ENCODE measurements at regions not wholly inside any gene's neighbourhood (a gene's known extent, or its start where the extent isn't known, plus 50 kb on each side); places are given as distances from the start of the nearest gene placed in this dataset.

GRCh38 chr14:103190741-103191140, 67.5 kb downstream of the TNFAIP2 start:
- POLR2A ChIA-PET: no interaction called here
- CTCF ChIA-PET: no interaction called here

GRCh38 chr14:103191844-103192243, 68.6 kb downstream of the TNFAIP2 start:
- Histone ChIP-seq H3K9me3 (ENCODE audit: control insufficient read depth, insufficient read depth, low read depth, low read length) (no peaks in the 10 kb centered on the region), H3K4me1 (ENCODE audit: control insufficient read depth, insufficient read depth, low read length) (no peaks in the 10 kb centered on the region), H3K4me3 (ENCODE audit: low read depth, low read length) (no peak overlapping the region), H3K36me3 (ENCODE audit: control insufficient read depth in 2 of 2, insufficient read depth in 1 of 2, low read length in 2 of 2) (no peaks in the 10 kb centered on the region), H3K27ac (ENCODE audit: extremely low read depth, low read depth, low read length) (no peak overlapping the region)
- TF ChIP-seq ZNF211 (tag by site-specific recombination; IDR thresholded peaks at IDR 0.05; ENCODE audit: low read depth) (no peak), GLIS2 (tag by site-specific recombination; IDR thresholded peaks at IDR 0.05) (no peak), ZNF362 (tag by site-specific recombination; IDR thresholded peaks at IDR 0.05) (no peak), ZNF792 (tag by site-specific recombination; IDR thresholded peaks at IDR 0.05) (no peak)
- POLR2A ChIA-PET: no interaction called here
- CTCF ChIA-PET: interaction anchor here (0.7 to 1.1 kb wide), 4 partner anchors 23 to 87 kb away, joined by 3 to 5 read pairs (median 4); no protein-coding TSS in a partner anchor

More at GRCh38 chr14:103190741-103191140, 67.5 kb downstream of the TNFAIP2 start:
- Histone ChIP-seq H3K4me3 (ENCODE audit: low read depth, low read length) (no peak overlapping the region), H3K27ac (ENCODE audit: extremely low read depth, low read depth, low read length) (no peak overlapping the region), H3K36me3 (ENCODE audit: control insufficient read depth in 2 of 2, insufficient read depth in 1 of 2, low read length in 2 of 2) (no peaks in the 10 kb centered on the region), H3K9me3 (ENCODE audit: control insufficient read depth, insufficient read depth, low read depth, low read length) (no peaks in the 10 kb centered on the region), H3K4me1 (ENCODE audit: control insufficient read depth, insufficient read depth, low read length) (no peaks in the 10 kb centered on the region)
- TF ChIP-seq ZNF121 (tag by site-specific recombination; IDR thresholded peaks at IDR 0.05): no peak
- TF ChIP-seq ATF2 (tag by site-specific recombination; IDR thresholded peaks at IDR 0.05; ENCODE audit: low read depth): no peak
- TF ChIP-seq ZNF398 (tag by site-specific recombination; IDR thresholded peaks at IDR 0.05): no peak
- no peak for TF ChIP-seq ZFP69B (tag by site-specific recombination; IDR thresholded peaks at IDR 0.05)
- TF ChIP-seq ZBTB6 (tag by site-specific recombination; IDR thresholded peaks at IDR 0.05): no peak
- no peak for TF ChIP-seq ZFP3 (tag by site-specific recombination; IDR thresholded peaks at IDR 0.05; ENCODE audit: low read depth)
- no peak for TF ChIP-seq KLF1 (tag by site-specific recombination; IDR thresholded peaks at IDR 0.05)
- no peak for TF ChIP-seq WT1 (tag by site-specific recombination; IDR thresholded peaks at IDR 0.05)
- TF ChIP-seq ZNF391 (tag by site-specific recombination; IDR thresholded peaks at IDR 0.05; ENCODE audit: borderline replicate concordance, low read depth): no peak
- TF ChIP-seq ZNF274 (IDR thresholded peaks at IDR 0.05; ENCODE audit: low read length): no peak
- TF ChIP-seq ZNF274 (tag by site-specific recombination; IDR thresholded peaks at IDR 0.05; ENCODE audit: borderline replicate concordance): no peak
- TF ChIP-seq ZNF423 (tag by site-specific recombination; IDR thresholded peaks at IDR 0.05): no peak
- TF ChIP-seq ZFHX2 (tag by site-specific recombination; conservative IDR thresholded peaks at IDR 0.05): no peak
- TF ChIP-seq ZNF529 (tag by site-specific recombination; IDR thresholded peaks at IDR 0.05; ENCODE audit: insufficient replicate concordance): no peak
- no peak for TF ChIP-seq TRIM28 (IDR thresholded peaks at IDR 0.05; ENCODE audit: borderline replicate concordance, low read length)
- no peak for TF ChIP-seq SCRT2 (tag by site-specific recombination; IDR thresholded peaks at IDR 0.05)

Measured in HEK293 (cell line).